SK-N-SH (cell line): ENCODE measurements at regions not wholly inside any gene's neighbourhood (a gene's known extent, or its start where the extent isn't known, plus 50 kb on each side); places are given as distances from the start of the nearest gene placed in this dataset.

Experiments used
- CTCF ChIA-PET: fragments of 300-600, 350-600 bp; formaldehyde crosslinking; extraction: SDS; loops from one replicate; lab custom pipeline; 2021; lab: Yijun Ruan, JAX
- POLR2A ChIA-PET: fragments of 350-600 bp; sonication (Branson Sonifier 250); formaldehyde crosslinking; extraction: SDS; loops from one replicate; lab custom pipeline; 2020; ENCODE audit warnings: antibody characterized with exemption, inconsistent platforms; lab: Yijun Ruan, JAX
- DNase-seq: peaks from one replicate; pipeline ENCODE4 v3.0.0; 2012
- H2AFZ ChIP-seq: fragments of 200-600 bp; sonication (generic); 2 replicates; pipeline ENCODE4 v1.8.1; 2016; ENCODE audit warnings: antibody characterized with exemption, mild to moderate bottlenecking, low read depth
- H3F3A ChIP-seq: fragments of 200-600 bp; sonication (generic); replicated peaks from 2 replicates; pipeline ENCODE3; 2016; ENCODE audit warnings: antibody characterized with exemption, mild to moderate bottlenecking; ENCODE audit not compliant: insufficient read depth
- H3K27ac ChIP-seq, 2 experiments: fragments of 200-500 bp in 1 of 2; fragments of 200-600 bp in 1 of 2; sonication (Bioruptor generic) in 1 of 2; sonication (generic), shearing (Covaris generic) in 1 of 2; 2 replicates each; pipeline versions ENCODE4 v1.5.1 to v1.6.1; 2014 to 2016; ENCODE audit warnings: low read depth in 2 of 2, inconsistent platforms in 1 of 2, low read length in 1 of 2, mild to moderate bottlenecking in 1 of 2, mixed read lengths in 1 of 2
- H3K27me3 ChIP-seq: fragments of 200-600 bp; sonication (generic), shearing (Covaris generic); 2 replicates; pipeline ENCODE4 v1.6.1; 2016; ENCODE audit warnings: mixed run types; ENCODE audit not compliant: insufficient read depth
- H3K36me3 ChIP-seq, 2 experiments: fragments of 200-500 bp in 1 of 2; fragments of 200-600 bp in 1 of 2; sonication (Bioruptor generic) in 1 of 2; sonication (generic) in 1 of 2; replicated peaks in 1 of 2; 2 replicates each; pipeline versions ENCODE3 to v1.5.1; 2014 to 2016; ENCODE audit warnings: low read length in 1 of 2, mild to moderate bottlenecking in 1 of 2; ENCODE audit not compliant: insufficient read depth in 2 of 2, control insufficient read depth in 1 of 2
- H3K4me1 ChIP-seq, 2 experiments: fragments of 200-500 bp in 1 of 2; fragments of 200-600 bp in 1 of 2; sonication (Bioruptor generic) in 1 of 2; sonication (generic), shearing (Covaris generic) in 1 of 2; 2 replicates each; pipeline versions ENCODE4 v1.5.1 to v1.6.1; 2014 to 2016; ENCODE audit warnings: low read depth in 1 of 2, low read length in 1 of 2, mixed run types in 1 of 2; ENCODE audit not compliant: insufficient read depth in 2 of 2, control insufficient read depth in 1 of 2
- H3K4me2 ChIP-seq: fragments of 200-600 bp; sonication (generic), shearing (Covaris generic); 2 replicates; pipeline ENCODE4 v1.6.1; 2017; ENCODE audit warnings: mixed run types
- H3K4me3 ChIP-seq, 2 experiments: fragments of 200-500 bp in 1 of 2; fragments of 200-600 bp in 1 of 2; sonication (Bioruptor generic) in 1 of 2; sonication (generic), shearing (Covaris generic) in 1 of 2; 2 replicates each; pipeline versions ENCODE4 v1.5.1 to v1.8.1; 2014 to 2016; ENCODE audit warnings: low read depth in 2 of 2, inconsistent platforms in 1 of 2, low read length in 1 of 2, mild to moderate bottlenecking in 1 of 2, mixed read lengths in 1 of 2, moderate library complexity in 1 of 2
- H3K79me2 ChIP-seq: fragments of 200-600 bp; sonication (generic); 2 replicates; pipeline ENCODE4 v1.8.1; 2017; ENCODE audit warnings: mild to moderate bottlenecking; ENCODE audit not compliant: insufficient read depth
- H3K9ac ChIP-seq: fragments of 200-600 bp; sonication (generic); 2 replicates; pipeline ENCODE4 v1.6.1; 2017; ENCODE audit warnings: mixed run types
- H3K9me2 ChIP-seq: fragments of 200-600 bp; sonication (generic); 2 replicates; pipeline ENCODE4 v1.6.1; 2017; ENCODE audit warnings: mixed run types
- H3K9me3 ChIP-seq: fragments of 200-600 bp; sonication (generic); 2 replicates; pipeline ENCODE4 v1.6.1; 2017; ENCODE audit warnings: mixed run types, mild to moderate bottlenecking, moderate library complexity
- H4K20me1 ChIP-seq: fragments of 200-600 bp; sonication (generic); 2 replicates; pipeline ENCODE4 v1.6.1; 2017; ENCODE audit warnings: mild to moderate bottlenecking, mixed run types; ENCODE audit not compliant: insufficient read depth
- CHD2 ChIP-seq: fragments of 150-350 bp; IDR thresholded peaks from 2 replicates; pipeline ENCODE4 v1.6.1; 2018; ENCODE audit warnings: low read length; ENCODE audit not compliant: partially characterized antibody
- EP300 ChIP-seq, 2 experiments: IDR thresholded peaks; 2 replicates each; pipeline versions ENCODE4 v1.4.0 to v1.6.1; 2012; ENCODE audit warnings: borderline replicate concordance in 1 of 2, low read depth in 1 of 2, low read length in 1 of 2
- EZH2phosphoT487 ChIP-seq: fragments of 200-600 bp; sonication (generic); IDR thresholded peaks from 2 replicates; pipeline ENCODE4 v1.6.1; 2017; ENCODE audit warnings: low read depth, mixed run types, mild to moderate bottlenecking, antibody characterized with exemption, moderate library complexity, borderline replicate concordance
- FOXJ3 ChIP-seq: sonication (generic); formaldehyde crosslinking; IDR thresholded peaks from 2 replicates; pipeline ENCODE4 v1.5.1; 2020; ENCODE audit warnings: mild to moderate bottlenecking, missing genetic modification reagents
- GATA2 ChIP-seq: sonication (generic); formaldehyde crosslinking; IDR thresholded peaks from 2 replicates; pipeline ENCODE4 v1.5.0; 2020; ENCODE audit warnings: mild to moderate bottlenecking, missing genetic modification reagents
- JUND ChIP-seq: IDR thresholded peaks from 2 replicates; pipeline ENCODE4 v1.4.0; 2012
- MEF2A ChIP-seq: IDR thresholded peaks from 2 replicates; pipeline ENCODE4 v1.4.0; 2012; ENCODE audit warnings: low read depth, borderline replicate concordance
- MXI1 ChIP-seq: IDR thresholded peaks from 2 replicates; pipeline ENCODE4 v1.6.1; 2012; ENCODE audit warnings: mild to moderate bottlenecking, low read depth, low read length, improper control_type of control experiment
- NFIC ChIP-seq: IDR thresholded peaks from 2 replicates; pipeline ENCODE4 v1.4.0; 2012; ENCODE audit warnings: borderline replicate concordance
- PBX3 ChIP-seq: IDR thresholded peaks from 2 replicates; pipeline ENCODE4; 2012
- POLR2AphosphoS5 ChIP-seq: IDR thresholded peaks from 2 replicates; pipeline ENCODE4 v1.6.1; 2012; ENCODE audit warnings: low read depth, low read length
- RAD21 ChIP-seq: IDR thresholded peaks from 2 replicates; pipeline ENCODE4 v1.6.1; 2012; ENCODE audit warnings: mild to moderate bottlenecking, low read length
- RCOR1 ChIP-seq: fragments of 150-350 bp; IDR thresholded peaks from 2 replicates; pipeline ENCODE4 v1.6.1; 2017; ENCODE audit warnings: antibody characterized with exemption, low read length
- RXRA ChIP-seq: IDR thresholded peaks from 2 replicates; pipeline ENCODE4 v1.4.0; 2012; ENCODE audit warnings: low read depth, mild to moderate bottlenecking, borderline replicate concordance
- SIN3A ChIP-seq: IDR thresholded peaks from 2 replicates; pipeline ENCODE4 v1.6.1; 2012; ENCODE audit warnings: low read depth, mild to moderate bottlenecking, low read length, moderate library complexity, borderline replicate concordance
- SMC3 ChIP-seq: IDR thresholded peaks from 2 replicates; pipeline ENCODE4 v1.6.1; 2012; ENCODE audit warnings: low read depth, low read length, improper control_type of control experiment
- USF1 ChIP-seq: IDR thresholded peaks from 2 replicates; pipeline ENCODE4 v1.4.0; 2012; ENCODE audit warnings: low read depth, borderline replicate concordance
- WGBS: methylation state at CpG from one replicate; pipeline ENCODE4 v1.1.6; 2017; ENCODE audit warnings: low lambda C conversion rate; 5-methylcytosine and 5-hydroxymethylcytosine counted together

- H3K4me3 ChIP-seq = no peak overlapping the region
- H3K79me2 ChIP-seq = no peaks in the 10 kb centered on the region
- no peak overlapping the region for H3K9ac ChIP-seq
- H3K36me3 ChIP-seq = no peaks in the 10 kb centered on the region
- no peaks in the 10 kb centered on the region for H3K27me3 ChIP-seq
- H3K9me2 ChIP-seq = no peaks in the 10 kb centered on the region
- H4K20me1 ChIP-seq = no peaks in the 10 kb centered on the region
- peak; percentile 50; the same call in 1 of the 2 replicates for TF ChIP-seq RCOR1
- peak in 1 of 2 experiments; percentile 44; a peak in 1 of 4 replicates for TF ChIP-seq EP300 (IDR thresholded peaks at IDR 0.05; ENCODE audit: borderline replicate concordance in 1 of 2, low read depth in 1 of 2, low read length in 1 of 2)
- TF ChIP-seq MXI1 = peak; percentile 77
- no peak for TF ChIP-seq MEF2A
- POLR2A ChIA-PET = no interaction called here
- WGBS = 80% methylated on average over 9 of the region's 9 CpGs
- H3K4me1 ChIP-seq = peaks cover 0 to 13% of the 10 kb centered on the region in 2 experiments; a peak in 2 of 4 replicates
- H2AFZ ChIP-seq = no peak overlapping the region
- CTCF ChIA-PET = interaction anchor here (1.1 to 1.5 kb wide), 3 partner anchors 9 to 1088 kb away, joined by 3 read pairs; no protein-coding TSS in a partner anchor
- peak; percentile 70 for DNase-seq
- H3K4me2 ChIP-seq = no peak overlapping the region
- H3K27ac ChIP-seq = peak overlapping the region in 1 of 2 experiments; percentile 75; a peak in 2 of 4 replicates
- H3K9me3 ChIP-seq = no peaks in the 10 kb centered on the region
- no peaks in the 10 kb centered on the region for H3F3A ChIP-seq
Observed at GRCh38 chr18:56322406-56322805, 316.0 kb downstream of the TXNL1 start.

GRCh38 chr18:56321470-56321869 lies 316.9 kb downstream of the TXNL1 start:
- Histone ChIP-seq H4K20me1 (no peaks in the 10 kb centered on the region), H3K4me2 (no peak overlapping the region), H3K9ac (no peak overlapping the region), H3K9me2 (no peaks in the 10 kb centered on the region), H3K79me2 (no peaks in the 10 kb centered on the region), H3K27me3 (no peaks in the 10 kb centered on the region), H3K27ac (no peak overlapping the region; a peak in 1 of 4 replicates), H3K9me3 (no peaks in the 10 kb centered on the region), H3F3A (no peaks in the 10 kb centered on the region), H3K36me3 (no peaks in the 10 kb centered on the region), H2AFZ (no peak overlapping the region), H3K4me1 (peaks cover 0 to 13% of the 10 kb centered on the region in 2 experiments; a peak in 2 of 4 replicates), H3K4me3 (no peak overlapping the region)
- DNase-seq = no peak
- CTCF ChIA-PET = no interaction called here
- POLR2A ChIA-PET = no interaction called here
- WGBS = 82% methylated on average over 8 of the region's 8 CpGs
- TF ChIP-seq EZH2phosphoT487 (no peak), CHD2 (no peak), SIN3A (no peak), EP300 (IDR thresholded peaks at IDR 0.05; ENCODE audit: borderline replicate concordance in 1 of 2, low read depth in 1 of 2, low read length in 1 of 2) (no peak), RCOR1 (no peak), POLR2AphosphoS5 (no peak), JUND (no peak), NFIC (no peak), GATA2 (CRISPR knock-in tag) (no peak), RAD21 (no peak), PBX3 (no peak), USF1 (no peak), FOXJ3 (CRISPR knock-in tag) (no peak), RXRA (no peak), SMC3 (no peak)
